ENCODE measurements at regions not wholly inside any gene's neighbourhood (a gene's known extent, or its start where the extent isn't known, plus 50 kb on each side); places are given as distances from the start of the nearest gene placed in this dataset.
"Not testable (repeated sequence)": the region's sequence is repeated elsewhere in the genome, so short reads cannot be mapped to it uniquely, and the experiment has no call there.

DNA sequence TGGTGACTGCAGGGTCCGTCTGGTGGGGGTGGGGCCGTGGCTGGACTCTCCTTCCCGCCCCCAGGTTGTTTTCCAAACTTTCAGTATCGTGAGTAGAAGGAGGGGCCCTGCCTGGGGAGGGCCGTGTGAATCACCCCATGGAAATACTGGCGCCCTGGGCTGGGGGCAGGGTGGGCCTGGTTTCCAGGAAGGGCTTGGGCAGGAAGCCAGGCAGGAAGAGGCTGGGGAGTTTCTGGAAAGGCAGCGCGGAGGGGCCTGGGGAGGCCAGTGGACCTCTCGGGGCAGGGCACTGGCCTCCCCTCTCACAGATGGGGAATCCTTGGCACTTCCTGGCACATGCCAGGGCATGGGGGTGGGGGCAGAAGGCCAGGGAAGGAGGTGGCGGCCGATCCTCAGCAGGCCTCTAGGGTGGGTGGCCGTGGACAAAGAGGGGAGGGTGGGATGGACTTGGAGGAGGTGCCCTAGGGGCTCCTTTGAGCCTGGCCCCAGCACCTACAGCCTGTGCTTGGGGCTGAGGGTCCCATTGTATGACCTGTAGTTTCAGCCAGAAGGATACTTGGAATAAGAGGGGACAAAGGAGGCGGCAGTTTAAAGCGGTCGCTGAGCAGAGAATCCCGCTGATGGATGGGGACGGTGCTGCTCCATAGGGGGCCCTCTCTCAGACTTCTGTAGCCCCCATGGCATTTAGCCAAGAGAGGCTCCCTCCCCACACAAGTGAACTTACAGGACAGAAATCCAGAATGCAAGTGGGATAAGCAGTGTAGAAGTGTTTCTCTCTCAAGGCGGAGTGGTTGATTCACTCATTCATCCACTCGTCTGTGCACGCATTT is 56.5 kb upstream of the GATA2 start:
- no peak for DNase-seq

DNA sequence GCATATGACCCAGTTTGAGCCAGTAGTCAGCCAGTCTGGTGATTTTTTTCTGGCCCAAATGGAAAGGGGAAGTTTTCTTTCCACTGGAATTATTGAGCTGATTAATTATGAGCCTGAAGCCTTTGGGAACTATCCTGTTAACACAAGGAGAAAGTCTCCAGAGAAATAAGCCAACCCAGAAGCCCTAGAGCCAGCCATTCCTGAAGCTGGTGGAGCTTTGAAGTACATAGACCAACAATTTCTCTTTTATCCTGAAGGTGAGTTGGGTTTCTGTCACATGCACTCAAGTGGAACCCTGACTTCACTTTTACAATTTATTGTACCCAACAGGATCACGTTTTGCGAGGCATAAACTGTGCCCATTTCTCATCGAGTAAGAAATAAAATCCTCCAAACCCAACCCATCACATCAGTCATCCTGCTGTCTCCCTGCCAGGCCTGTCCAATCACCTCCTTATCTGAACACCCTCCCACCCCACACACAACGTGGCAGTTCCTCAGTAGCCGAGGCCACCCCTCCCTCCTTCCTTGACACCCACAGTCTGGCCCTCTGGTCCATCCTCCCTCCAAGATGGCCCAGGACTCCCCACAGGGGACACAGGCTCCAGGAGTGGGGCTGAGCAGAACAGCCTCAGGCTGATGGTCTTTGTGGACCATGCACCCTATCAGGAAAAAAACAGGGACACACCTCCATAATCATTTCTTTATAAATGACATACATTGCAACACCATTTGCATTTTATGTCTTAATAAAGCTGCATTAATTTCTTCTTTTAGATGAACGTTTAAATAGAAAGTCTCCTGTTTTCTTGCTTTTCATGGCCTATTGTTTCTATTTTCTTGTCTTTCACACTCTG is 55.7 kb upstream of the GATA2 start:
- DNase-seq = no peak

DNA sequence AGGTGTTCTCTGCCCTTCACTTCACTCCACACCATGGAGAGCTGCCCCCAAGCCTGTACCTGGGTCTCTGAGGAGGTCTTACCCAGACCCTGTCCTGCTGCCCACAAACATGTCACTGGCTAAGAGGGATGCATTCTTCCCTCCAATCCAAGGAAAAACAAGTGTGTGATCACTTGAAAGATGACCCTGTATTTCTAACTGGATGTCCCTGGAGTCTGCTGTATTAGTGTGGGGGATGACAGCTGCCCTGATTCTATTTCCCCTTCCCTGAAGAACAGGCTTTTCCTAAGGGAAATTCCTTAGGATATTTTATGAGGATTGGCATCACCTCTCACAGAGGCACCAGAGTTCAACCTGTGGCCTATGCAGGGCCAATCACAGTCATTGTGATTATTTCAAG is 55.0 kb upstream of the GATA2 start:
- DNase-seq = no peak

DNA sequence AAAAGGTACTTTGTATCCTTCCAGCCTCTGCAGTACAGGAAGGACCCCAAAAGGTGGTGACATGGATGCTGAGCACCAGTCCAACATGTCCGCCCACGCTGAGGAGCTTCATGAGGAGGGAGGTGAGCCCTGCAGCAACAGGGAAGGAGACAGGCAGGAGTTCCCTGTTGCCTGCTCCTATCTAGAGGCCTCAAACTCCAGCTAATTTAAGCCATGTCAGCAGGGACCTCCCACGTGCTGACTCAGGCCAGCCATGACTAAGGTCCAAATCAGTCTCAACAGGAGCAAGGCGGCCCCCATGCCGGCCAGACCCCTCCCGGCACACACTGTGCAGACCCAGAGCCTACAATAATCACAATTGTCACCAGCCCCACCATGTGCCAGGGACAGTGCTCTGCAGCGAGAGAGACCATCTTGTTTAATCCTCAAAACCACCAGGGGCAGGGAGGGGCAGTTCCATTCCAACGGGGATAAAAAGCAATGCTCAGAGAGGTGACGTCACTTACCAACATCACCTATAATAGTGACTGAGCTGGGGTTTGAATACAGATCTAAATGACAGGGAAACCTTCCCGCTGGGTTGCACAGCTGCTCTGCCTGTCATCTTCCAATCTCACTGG is 54.5 kb upstream of the GATA2 start:
- DNase-seq = no peak

DNA sequence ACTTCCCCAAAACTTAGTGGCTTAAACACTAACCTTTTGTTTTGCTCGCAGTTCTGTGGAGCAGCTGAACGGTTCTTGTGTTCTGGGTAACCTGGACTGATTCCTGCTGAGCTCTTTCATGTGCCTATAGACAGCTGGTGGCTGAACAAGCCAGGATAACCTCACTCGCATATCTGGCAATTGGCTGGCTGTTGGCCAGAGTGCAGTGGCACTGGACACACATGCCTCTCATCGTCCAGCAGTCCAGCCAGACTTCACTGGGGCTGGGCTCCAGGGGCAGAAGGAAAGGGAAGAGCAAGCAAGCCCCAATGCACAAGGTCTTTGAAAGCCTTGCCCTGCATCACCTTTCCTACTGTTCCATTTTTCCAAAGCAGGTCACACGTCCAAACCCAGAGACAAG is 53.6 kb upstream of the GATA2 start:
- no peak for DNase-seq

DNA sequence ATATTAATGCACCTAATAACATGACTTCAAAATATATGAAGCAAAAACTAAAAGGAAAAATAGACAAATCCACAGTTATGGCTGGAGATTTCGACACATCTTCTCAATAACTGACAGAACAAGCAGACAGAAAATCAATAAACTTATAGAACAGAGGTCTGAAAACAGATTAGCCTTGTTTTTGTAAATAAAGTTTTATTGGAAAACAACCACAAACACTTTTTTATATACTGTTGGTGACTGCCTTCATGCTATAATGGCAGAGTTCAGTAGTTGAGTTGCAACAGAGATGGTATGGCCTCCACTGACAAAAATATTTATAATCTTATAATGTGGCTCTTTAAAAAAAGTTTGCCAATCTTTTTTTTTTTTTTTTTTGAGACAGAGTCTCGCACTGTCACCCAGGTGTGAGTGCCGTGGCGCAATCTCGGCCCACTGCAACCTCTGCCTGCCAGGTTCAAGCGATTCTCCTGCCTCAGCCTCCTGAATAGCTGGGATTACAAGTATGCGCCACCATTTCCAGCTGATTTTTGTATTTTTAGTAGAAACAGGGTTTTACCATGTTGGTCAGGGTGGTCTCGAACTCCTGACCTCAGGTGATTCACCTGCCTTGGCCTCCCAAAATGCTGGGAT is 52.2 kb upstream of the GATA2 start:
- DNase-seq = no peak

DNA sequence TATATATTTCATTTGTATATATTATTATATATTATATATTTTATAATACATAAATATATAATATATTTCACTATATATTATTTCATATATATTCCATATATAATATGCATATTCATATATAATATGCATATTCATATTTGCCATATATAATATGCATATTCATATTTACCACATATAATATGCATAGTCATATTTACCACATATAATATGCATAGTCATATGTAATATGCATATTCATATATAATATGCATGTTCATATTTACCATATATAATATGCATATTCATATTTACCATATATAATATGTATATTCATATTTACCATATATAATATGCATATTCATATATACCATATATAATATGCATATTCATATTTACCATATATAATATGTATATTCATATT is 51.2 kb upstream of the GATA2 start:
- no peak for DNase-seq

DNA sequence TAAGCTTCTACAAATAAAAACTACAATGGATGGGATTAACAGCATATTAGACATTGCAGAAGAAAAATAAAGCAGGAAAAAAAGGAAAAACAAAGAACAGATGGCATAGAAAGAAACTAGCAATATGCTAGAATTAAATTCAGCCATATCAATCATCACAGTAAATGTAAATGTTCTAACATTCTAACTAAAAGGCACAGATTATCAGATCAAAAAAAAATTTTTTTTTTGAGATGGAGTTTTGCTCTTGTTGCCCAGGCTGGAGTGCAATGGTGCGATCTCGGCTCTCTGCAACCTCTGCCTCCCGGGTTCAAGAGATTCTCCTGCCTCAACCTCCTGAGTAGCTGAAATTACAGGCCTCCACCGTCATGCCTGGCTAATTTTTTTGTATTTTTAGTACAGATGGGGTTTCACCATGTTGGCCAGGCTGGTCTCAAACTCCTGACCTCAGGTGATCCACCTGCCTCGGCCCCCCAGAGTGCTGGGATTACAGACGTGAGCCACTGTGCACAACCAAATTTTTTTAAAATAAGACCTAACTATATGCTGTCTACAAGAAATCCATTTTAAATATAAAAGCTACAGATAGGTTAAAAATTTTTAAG is 50.7 kb upstream of the GATA2 start:
- DNase-seq = not testable (repeated sequence)

Measured in activated CD4-positive, alpha-beta T cell treated with anti-CD3 and anti-CD28 coated beads, Interleukin-10, Interleukin-2, amounts not matched to agents 100 ng/mL and 50 ng/mL, durations not matched to agents 16 hours and 8 hours (primary cell).